ENCODE measurements at regions not wholly inside any gene's neighbourhood (a gene's known extent, or its start where the extent isn't known, plus 50 kb on each side); places are given as distances from the start of the nearest gene placed in this dataset.

- DNase-seq (ENCODE audit: low read depth in 4 of 4, low spot score in 3 of 4) = no peak
Measured at GRCh38 chr10:113356794-113357680, 195.8 kb upstream of the HABP2 start.

- DNase-seq (ENCODE audit: low read depth in 4 of 4, low spot score in 3 of 4) = no peak
Measured at GRCh38 chr10:113357681-113358300, 195.1 kb upstream of the HABP2 start.

- no peak for DNase-seq (ENCODE audit: low read depth in 4 of 4, low spot score in 3 of 4)
Measured at GRCh38 chr10:113359655-113360054, 193.2 kb upstream of the HABP2 start.

- no peak for DNase-seq (ENCODE audit: low read depth in 4 of 4, low spot score in 3 of 4)
Measured at GRCh38 chr10:113360870-113361269, 192.0 kb upstream of the HABP2 start.

GRCh38 chr10:113362645-113363091, 190.2 kb upstream of the HABP2 start:
- DNase-seq (ENCODE audit: low read depth in 4 of 4, low spot score in 3 of 4) = no peak

- DNase-seq (ENCODE audit: low read depth in 4 of 4, low spot score in 3 of 4) = no peak
Measured at GRCh38 chr10:113364227-113364626, 188.6 kb upstream of the HABP2 start.

- DNase-seq (ENCODE audit: low read depth in 4 of 4, low spot score in 3 of 4) = no peak
Measured at GRCh38 chr10:113368666-113369364, 184.0 kb upstream of the HABP2 start.

GRCh38 chr10:113369365-113369694, 183.5 kb upstream of the HABP2 start:
- no peak for DNase-seq (ENCODE audit: low read depth in 4 of 4, low spot score in 3 of 4)

GRCh38 chr10:113376428-113376827, 176.4 kb upstream of the HABP2 start:
- no peak for DNase-seq (ENCODE audit: low read depth in 4 of 4, low spot score in 3 of 4)

GRCh38 chr10:113379091-113379490, 173.8 kb upstream of the HABP2 start:
- DNase-seq (ENCODE audit: low read depth in 4 of 4, low spot score in 3 of 4) = no peak

GRCh38 chr10:113381416-113381815, 171.4 kb upstream of the HABP2 start:
- DNase-seq (ENCODE audit: low read depth in 4 of 4, low spot score in 3 of 4) = no peak

GRCh38 chr10:113381981-113382509, 170.8 kb upstream of the HABP2 start:
- no peak for DNase-seq (ENCODE audit: low read depth in 4 of 4, low spot score in 3 of 4)

- DNase-seq (ENCODE audit: low read depth in 4 of 4, low spot score in 3 of 4) = no peak
Measured at GRCh38 chr10:113382691-113383090, 170.2 kb upstream of the HABP2 start.

- no peak for DNase-seq (ENCODE audit: low read depth in 4 of 4, low spot score in 3 of 4)
Measured at GRCh38 chr10:113384181-113384580, 168.7 kb upstream of the HABP2 start.

- peak; percentile 78 to 91 (median 88) for DNase-seq (ENCODE audit: low read depth in 4 of 4, low spot score in 3 of 4)
Measured at GRCh38 chr10:113385021-113385999, 167.5 kb upstream of the HABP2 start.

GRCh38 chr10:113386005-113386404, 166.8 kb upstream of the HABP2 start:
- DNase-seq (ENCODE audit: low read depth in 4 of 4, low spot score in 3 of 4) = no peak

- DNase-seq (ENCODE audit: low read depth in 4 of 4, low spot score in 3 of 4) = no peak
Measured at GRCh38 chr10:113389969-113390368, 162.9 kb upstream of the HABP2 start.

- no peak for DNase-seq (ENCODE audit: low read depth in 4 of 4, low spot score in 3 of 4)
Measured at GRCh38 chr10:113390896-113391295, 162.0 kb upstream of the HABP2 start.

GRCh38 chr10:113397047-113397446, 155.8 kb upstream of the HABP2 start:
- DNase-seq (ENCODE audit: low read depth in 4 of 4, low spot score in 3 of 4) = no peak

GRCh38 chr10:113399065-113399464, 153.8 kb upstream of the HABP2 start:
- DNase-seq (ENCODE audit: low read depth in 4 of 4, low spot score in 3 of 4) = no peak

Measured in right renal pelvis (tissue), 4 donors.